HCT116 (cell line): ENCODE measurements at regions not wholly inside any gene's neighbourhood (a gene's known extent, or its start where the extent isn't known, plus 50 kb on each side); places are given as distances from the start of the nearest gene placed in this dataset.

Source experiments
- SRF ChIP-seq: IDR thresholded peaks from 2 replicates; pipeline ENCODE4 v1.6.1; 2012; ENCODE audit warnings: low read depth
- TF ChIP-seq, protein P1 (sequence below), 3 experiments: fragments of 200-600 bp in 1 of 3; sonication (generic) in 1 of 3; IDR thresholded peaks in 2 of 3; conservative IDR thresholded peaks in 1 of 3; 2 replicates each; pipeline ENCODE4 v1.5.1; 2012 to 2017; ENCODE audit warnings: low read depth in 2 of 3, low read length in 2 of 3, antibody characterized with exemption in 1 of 3, borderline replicate concordance in 1 of 3, control low read depth in 1 of 3, mild to moderate bottlenecking in 1 of 3, mixed read lengths in 1 of 3, mixed run types in 1 of 3, moderate library complexity in 1 of 3; ENCODE audit not compliant: insufficient read depth in 1 of 3
- TF ChIP-seq, protein P2 (sequence below): IDR thresholded peaks from 2 replicates; pipeline ENCODE4 v1.6.1; 2011; ENCODE audit warnings: mild to moderate bottlenecking, low read length, moderate library complexity; ENCODE audit not compliant: insufficient replicate concordance; ENCODE audit errors: extremely low read depth
- TF ChIP-seq, protein P3 (sequence below): IDR thresholded peaks from 2 replicates; pipeline ENCODE4 v1.6.1; 2012; ENCODE audit warnings: low read depth

DNA sequence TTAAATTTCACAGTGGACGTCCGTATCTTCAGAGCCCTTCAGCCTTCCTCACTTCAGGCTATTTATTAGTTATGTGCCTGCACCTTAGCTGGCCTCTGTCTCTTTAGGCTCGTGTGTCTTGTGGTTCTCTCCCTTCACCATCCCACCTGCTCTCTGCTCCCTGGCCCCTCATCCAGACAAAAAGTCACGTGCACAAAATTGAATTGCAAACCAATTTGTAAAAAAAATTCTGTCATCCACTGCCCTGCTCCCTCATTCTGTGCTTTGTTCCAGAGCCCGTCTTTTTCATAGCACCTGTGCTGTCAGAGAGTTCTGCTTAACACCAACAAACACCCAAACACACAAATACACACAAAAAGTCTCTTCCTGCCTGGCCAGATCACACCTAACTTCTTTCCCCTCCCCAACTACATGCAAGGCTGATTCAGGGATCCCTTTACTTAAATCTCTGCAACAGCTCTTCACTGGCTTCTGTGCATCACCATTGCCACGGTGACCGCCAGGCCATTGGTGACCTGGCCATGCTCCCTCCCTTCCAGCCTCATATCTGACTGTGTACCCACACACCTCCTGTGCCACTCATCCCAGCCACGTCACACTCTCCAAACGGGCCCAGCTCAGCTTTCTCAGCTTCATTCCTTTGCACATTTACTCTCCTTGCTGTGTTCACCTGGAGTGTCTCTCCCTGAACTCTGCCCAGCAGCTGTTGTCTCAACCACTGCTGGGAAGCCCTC lies 205.7 kb downstream of the TTC8 start:
- TF ChIP-seq SRF, result no peak
- TF ChIP-seq, protein P1, sequence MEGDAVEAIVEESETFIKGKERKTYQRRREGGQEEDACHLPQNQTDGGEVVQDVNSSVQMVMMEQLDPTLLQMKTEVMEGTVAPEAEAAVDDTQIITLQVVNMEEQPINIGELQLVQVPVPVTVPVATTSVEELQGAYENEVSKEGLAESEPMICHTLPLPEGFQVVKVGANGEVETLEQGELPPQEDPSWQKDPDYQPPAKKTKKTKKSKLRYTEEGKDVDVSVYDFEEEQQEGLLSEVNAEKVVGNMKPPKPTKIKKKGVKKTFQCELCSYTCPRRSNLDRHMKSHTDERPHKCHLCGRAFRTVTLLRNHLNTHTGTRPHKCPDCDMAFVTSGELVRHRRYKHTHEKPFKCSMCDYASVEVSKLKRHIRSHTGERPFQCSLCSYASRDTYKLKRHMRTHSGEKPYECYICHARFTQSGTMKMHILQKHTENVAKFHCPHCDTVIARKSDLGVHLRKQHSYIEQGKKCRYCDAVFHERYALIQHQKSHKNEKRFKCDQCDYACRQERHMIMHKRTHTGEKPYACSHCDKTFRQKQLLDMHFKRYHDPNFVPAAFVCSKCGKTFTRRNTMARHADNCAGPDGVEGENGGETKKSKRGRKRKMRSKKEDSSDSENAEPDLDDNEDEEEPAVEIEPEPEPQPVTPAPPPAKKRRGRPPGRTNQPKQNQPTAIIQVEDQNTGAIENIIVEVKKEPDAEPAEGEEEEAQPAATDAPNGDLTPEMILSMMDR (IDR thresholded peaks at IDR 0.05 in 2 of 3, conservative IDR thresholded peaks at IDR 0.05 in 1 of 3; ENCODE audit: borderline replicate concordance in 1 of 3, insufficient read depth in 1 of 3, low read depth in 2 of 3, low read length in 2 of 3), result no peak
- TF ChIP-seq, protein P2, sequence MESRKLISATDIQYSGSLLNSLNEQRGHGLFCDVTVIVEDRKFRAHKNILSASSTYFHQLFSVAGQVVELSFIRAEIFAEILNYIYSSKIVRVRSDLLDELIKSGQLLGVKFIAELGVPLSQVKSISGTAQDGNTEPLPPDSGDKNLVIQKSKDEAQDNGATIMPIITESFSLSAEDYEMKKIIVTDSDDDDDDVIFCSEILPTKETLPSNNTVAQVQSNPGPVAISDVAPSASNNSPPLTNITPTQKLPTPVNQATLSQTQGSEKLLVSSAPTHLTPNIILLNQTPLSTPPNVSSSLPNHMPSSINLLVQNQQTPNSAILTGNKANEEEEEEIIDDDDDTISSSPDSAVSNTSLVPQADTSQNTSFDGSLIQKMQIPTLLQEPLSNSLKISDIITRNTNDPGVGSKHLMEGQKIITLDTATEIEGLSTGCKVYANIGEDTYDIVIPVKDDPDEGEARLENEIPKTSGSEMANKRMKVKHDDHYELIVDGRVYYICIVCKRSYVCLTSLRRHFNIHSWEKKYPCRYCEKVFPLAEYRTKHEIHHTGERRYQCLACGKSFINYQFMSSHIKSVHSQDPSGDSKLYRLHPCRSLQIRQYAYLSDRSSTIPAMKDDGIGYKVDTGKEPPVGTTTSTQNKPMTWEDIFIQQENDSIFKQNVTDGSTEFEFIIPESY, result no peak
- TF ChIP-seq, protein P3, sequence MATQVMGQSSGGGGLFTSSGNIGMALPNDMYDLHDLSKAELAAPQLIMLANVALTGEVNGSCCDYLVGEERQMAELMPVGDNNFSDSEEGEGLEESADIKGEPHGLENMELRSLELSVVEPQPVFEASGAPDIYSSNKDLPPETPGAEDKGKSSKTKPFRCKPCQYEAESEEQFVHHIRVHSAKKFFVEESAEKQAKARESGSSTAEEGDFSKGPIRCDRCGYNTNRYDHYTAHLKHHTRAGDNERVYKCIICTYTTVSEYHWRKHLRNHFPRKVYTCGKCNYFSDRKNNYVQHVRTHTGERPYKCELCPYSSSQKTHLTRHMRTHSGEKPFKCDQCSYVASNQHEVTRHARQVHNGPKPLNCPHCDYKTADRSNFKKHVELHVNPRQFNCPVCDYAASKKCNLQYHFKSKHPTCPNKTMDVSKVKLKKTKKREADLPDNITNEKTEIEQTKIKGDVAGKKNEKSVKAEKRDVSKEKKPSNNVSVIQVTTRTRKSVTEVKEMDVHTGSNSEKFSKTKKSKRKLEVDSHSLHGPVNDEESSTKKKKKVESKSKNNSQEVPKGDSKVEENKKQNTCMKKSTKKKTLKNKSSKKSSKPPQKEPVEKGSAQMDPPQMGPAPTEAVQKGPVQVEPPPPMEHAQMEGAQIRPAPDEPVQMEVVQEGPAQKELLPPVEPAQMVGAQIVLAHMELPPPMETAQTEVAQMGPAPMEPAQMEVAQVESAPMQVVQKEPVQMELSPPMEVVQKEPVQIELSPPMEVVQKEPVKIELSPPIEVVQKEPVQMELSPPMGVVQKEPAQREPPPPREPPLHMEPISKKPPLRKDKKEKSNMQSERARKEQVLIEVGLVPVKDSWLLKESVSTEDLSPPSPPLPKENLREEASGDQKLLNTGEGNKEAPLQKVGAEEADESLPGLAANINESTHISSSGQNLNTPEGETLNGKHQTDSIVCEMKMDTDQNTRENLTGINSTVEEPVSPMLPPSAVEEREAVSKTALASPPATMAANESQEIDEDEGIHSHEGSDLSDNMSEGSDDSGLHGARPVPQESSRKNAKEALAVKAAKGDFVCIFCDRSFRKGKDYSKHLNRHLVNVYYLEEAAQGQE, result no peak
